Mucosa of descending colon (tissue), 3 donors: ENCODE measurements at regions not wholly inside any gene's neighbourhood (a gene's known extent, or its start where the extent isn't known, plus 50 kb on each side); places are given as distances from the start of the nearest gene placed in this dataset.

Source experiments
- ATAC-seq: fragments of 200-7000 bp; cut with Tn5 transposase; one replicate; pipeline ENCODE4 v1.9.1; 2020; ENCODE audit warnings: mild to moderate bottlenecking, moderate library complexity
- DNase-seq, 3 donors: peaks; one replicate each; pipeline ENCODE4 v3.0.0-alpha.2; 2020
- H3K36me3 ChIP-seq: fragments of 200-600 bp; one replicate; pipeline ENCODE4 v1.8.0; 2021; ENCODE audit warnings: low read depth, mild to moderate bottlenecking
- H3K4me1 ChIP-seq: fragments of 200-600 bp; one replicate; pipeline ENCODE4 v1.8.0; 2021; ENCODE audit warnings: low read depth, mild to moderate bottlenecking
- H3K4me3 ChIP-seq: fragments of 200-600 bp; one replicate; pipeline ENCODE4 v1.8.0; 2021; ENCODE audit warnings: mild to moderate bottlenecking
- H3K9me3 ChIP-seq: fragments of 200-600 bp; one replicate; pipeline ENCODE4 v1.8.0; 2021; ENCODE audit warnings: mild to moderate bottlenecking
- CTCF ChIP-seq: fragments of 200-600 bp; IDR thresholded peaks from one replicate; pipeline ENCODE4 v1.8.0; 2022; ENCODE audit warnings: antibody characterized with exemption, mild to moderate bottlenecking
- intact Hi-C, 2 donors: fragments of 100-400 bp; cut with DNase I in 1 of 2; cut with micrococcal nuclease in 1 of 2; formaldehyde crosslinking; loops; one replicate each; pipeline versions ENCODE4 v1.11.0 to v1.11.1; 2022; cut with DNase I, micrococcal nuclease
- donor health status: DM: no; HTN: no; CAD: no; lungs with moderate emphysema.
- donor health status: DM: no; HTN: no; CAD: no.
- donor health status: DM: no; HTN: yes; CAD: no.

GRCh38 chr18:38042211-38042890, 476.8 kb upstream of the CELF4 start:
- intact Hi-C loops = no loop called here
- Histone ChIP-seq H3K36me3 (no peaks in the 10 kb centered on the region), H3K4me1 (no peaks in the 10 kb centered on the region), H3K9me3 (peaks cover 5% of the 10 kb centered on the region), H3K4me3 (no peak overlapping the region)
- no peak for DNase-seq
- TF ChIP-seq CTCF = no peak
- no peak for ATAC-seq

GRCh38 chr18:38038242-38038641, 472.6 kb upstream of the CELF4 start:
- peaks cover 2% of the 10 kb centered on the region for H3K9me3 ChIP-seq
- no peaks in the 10 kb centered on the region for H3K4me1 ChIP-seq
- DNase-seq (no peak), ATAC-seq (no peak)
- H3K36me3 ChIP-seq = no peaks in the 10 kb centered on the region
- no peak overlapping the region for H3K4me3 ChIP-seq
- intact Hi-C loops = no loop called here
- TF ChIP-seq CTCF = no peak

GRCh38 chr18:38035193-38035592, 469.6 kb upstream of the CELF4 start:
- DNase-seq (no peak), ATAC-seq (no peak)
- no peaks in the 10 kb centered on the region for H3K36me3 ChIP-seq
- intact Hi-C loops = no loop called here
- H3K4me1 ChIP-seq = no peaks in the 10 kb centered on the region
- peaks cover 2% of the 10 kb centered on the region for H3K9me3 ChIP-seq
- TF ChIP-seq CTCF = no peak
- no peak overlapping the region for H3K4me3 ChIP-seq

GRCh38 chr18:38033282-38033681, 467.7 kb upstream of the CELF4 start:
- no peak for TF ChIP-seq CTCF
- DNase-seq (no peak), ATAC-seq (no peak)
- H3K36me3 ChIP-seq = no peaks in the 10 kb centered on the region
- H3K4me3 ChIP-seq = no peak overlapping the region
- intact Hi-C loops = no loop called here
- peaks cover 7% of the 10 kb centered on the region for H3K9me3 ChIP-seq
- H3K4me1 ChIP-seq = no peaks in the 10 kb centered on the region

GRCh38 chr18:38032516-38032915, 466.9 kb upstream of the CELF4 start:
- H3K9me3 ChIP-seq = peaks cover 7% of the 10 kb centered on the region
- H3K36me3 ChIP-seq = no peaks in the 10 kb centered on the region
- H3K4me3 ChIP-seq = no peak overlapping the region
- no peak for TF ChIP-seq CTCF
- H3K4me1 ChIP-seq = no peaks in the 10 kb centered on the region
- ATAC-seq (no peak), DNase-seq (no peak)
- intact Hi-C loops = no loop called here

- ATAC-seq = no peak
- no peak for TF ChIP-seq CTCF
- intact Hi-C loops = no loop called here
- Histone ChIP-seq H3K9me3 (peaks cover 7% of the 10 kb centered on the region), H3K4me1 (no peaks in the 10 kb centered on the region), H3K4me3 (no peak overlapping the region), H3K36me3 (no peaks in the 10 kb centered on the region)
- no peak for DNase-seq
Measured at GRCh38 chr18:38028946-38029345, 463.3 kb upstream of the CELF4 start.
